H9 (cell line): ENCODE measurements at regions not wholly inside any gene's neighbourhood (a gene's known extent, or its start where the extent isn't known, plus 50 kb on each side); places are given as distances from the start of the nearest gene placed in this dataset.

ENCODE experiments used
- DNase-seq: peaks from one replicate; pipeline ENCODE4 v3.0.0-alpha.2; 2017
- H2AFZ ChIP-seq: one replicate; pipeline ENCODE4 v1.6.1; 2013; ENCODE audit warnings: mild to moderate bottlenecking, low read length, control low read depth, moderate library complexity
- H2AK5ac ChIP-seq: 2 replicates; pipeline ENCODE4 v1.6.1; 2013; ENCODE audit warnings: low read length, control low read depth, mixed read lengths; ENCODE audit not compliant: insufficient read length
- H2BK120ac ChIP-seq: one replicate; pipeline ENCODE4 v1.6.1; 2013; ENCODE audit warnings: low read depth, mild to moderate bottlenecking, low read length, control low read depth, inconsistent platforms; ENCODE audit not compliant: poor library complexity, severe bottlenecking
- H2BK12ac ChIP-seq: 2 replicates; pipeline ENCODE4 v1.6.1; 2013; ENCODE audit warnings: low read length, control low read depth, mixed read lengths, low read depth; ENCODE audit not compliant: insufficient read length
- H2BK15ac ChIP-seq: 2 replicates; pipeline ENCODE4 v1.6.1; 2013; ENCODE audit warnings: low read depth, low read length, control low read depth
- H2BK20ac ChIP-seq: one replicate; pipeline ENCODE4 v1.6.1; 2013; ENCODE audit warnings: low read depth, mild to moderate bottlenecking, low read length, control low read depth, inconsistent platforms; ENCODE audit not compliant: poor library complexity, severe bottlenecking
- H2BK5ac ChIP-seq: 2 replicates; pipeline ENCODE4 v1.6.1; 2013; ENCODE audit warnings: low read length, control low read depth, mixed read lengths; ENCODE audit not compliant: insufficient read length
- H3K14ac ChIP-seq: 2 replicates; pipeline ENCODE4 v1.6.1; 2013; ENCODE audit warnings: low read length, control low read depth; ENCODE audit not compliant: insufficient read depth
- H3K18ac ChIP-seq: 2 replicates; pipeline ENCODE4 v1.6.1; 2013; ENCODE audit warnings: low read depth, mild to moderate bottlenecking, mixed read lengths, low read length, control low read depth; ENCODE audit not compliant: insufficient read length
- H3K23ac ChIP-seq: 2 replicates; pipeline ENCODE4 v1.6.1; 2013; ENCODE audit warnings: low read length, control low read depth, mixed read lengths, low read depth; ENCODE audit not compliant: insufficient read length
- H3K23me2 ChIP-seq: 2 replicates; pipeline ENCODE4 v1.6.1; 2013; ENCODE audit warnings: low read depth, mild to moderate bottlenecking, mixed read lengths, low read length, control low read depth; ENCODE audit not compliant: insufficient read length, poor library complexity, severe bottlenecking
- H3K27ac ChIP-seq: 2 replicates; pipeline ENCODE4 v1.5.1; 2013; ENCODE audit warnings: low read length, control low read depth, mixed read lengths, low read depth; ENCODE audit not compliant: insufficient read length
- H3K27me3 ChIP-seq: 2 replicates; pipeline ENCODE4 v1.6.1; 2013; ENCODE audit warnings: low read length, control low read depth, inconsistent platforms; ENCODE audit not compliant: insufficient read depth
- H3K4ac ChIP-seq: 2 replicates; pipeline ENCODE4 v1.6.1; 2013; ENCODE audit warnings: low read depth, mild to moderate bottlenecking, control low read depth, inconsistent platforms, low read length, moderate library complexity
- H3K4me1 ChIP-seq: 2 replicates; pipeline ENCODE4 v1.6.1; 2013; ENCODE audit warnings: low read length, control low read depth, inconsistent platforms; ENCODE audit not compliant: insufficient read depth
- H3K4me2 ChIP-seq: 2 replicates; pipeline ENCODE4 v1.6.1; 2013; ENCODE audit warnings: low read length, control low read depth, mixed read lengths; ENCODE audit not compliant: insufficient read length, insufficient read depth
- H3K56ac ChIP-seq: 2 replicates; pipeline ENCODE4 v1.6.1; 2013; ENCODE audit warnings: low read depth, mild to moderate bottlenecking, mixed read lengths, low read length, control low read depth; ENCODE audit not compliant: insufficient read length
- H3K79me1 ChIP-seq: 2 replicates; pipeline ENCODE4 v1.6.1; 2013; ENCODE audit warnings: low read depth, mild to moderate bottlenecking, moderate library complexity, low read length, control low read depth, inconsistent platforms; ENCODE audit not compliant: insufficient read depth, poor library complexity, severe bottlenecking
- H3K79me2 ChIP-seq: 2 replicates; pipeline ENCODE4 v1.6.1; 2013; ENCODE audit warnings: low read length, control low read depth, inconsistent platforms; ENCODE audit not compliant: insufficient read depth
- H3K9ac ChIP-seq: 2 replicates; pipeline ENCODE4 v1.6.1; 2013; ENCODE audit warnings: low read length, control low read depth, mixed read lengths; ENCODE audit not compliant: insufficient read length; ENCODE audit errors: extremely low read depth
- H3K9me3 ChIP-seq: one replicate; pipeline ENCODE4 v1.6.1; 2013; ENCODE audit warnings: low read depth, low read length, inconsistent platforms; ENCODE audit not compliant: control insufficient read depth
- H3T11ph ChIP-seq: one replicate; pipeline ENCODE4 v1.6.1; 2013; ENCODE audit warnings: mild to moderate bottlenecking, low read length, control low read depth, inconsistent platforms
- H4K20me1 ChIP-seq: one replicate; pipeline ENCODE4 v1.6.1; 2013; ENCODE audit not compliant: control insufficient read depth, insufficient read length, insufficient read depth
- H4K5ac ChIP-seq: 2 replicates; pipeline ENCODE4 v1.6.1; 2013; ENCODE audit warnings: low read depth, mild to moderate bottlenecking, mixed read lengths, low read length, control low read depth; ENCODE audit not compliant: insufficient read length
- H4K8ac ChIP-seq: replicated peaks from 2 replicates; pipeline ENCODE4 v1.6.1; 2013; ENCODE audit warnings: low read length, control low read depth, mixed read lengths, low read depth; ENCODE audit not compliant: insufficient read length
- H4K91ac ChIP-seq: 2 replicates; pipeline ENCODE4 v1.6.1; 2013; ENCODE audit warnings: low read depth, mild to moderate bottlenecking, moderate library complexity, mixed read lengths, low read length, control low read depth; ENCODE audit not compliant: insufficient read length
- H3K27ac Mint-ChIP-seq, 3 experiments: 2 replicates in 2 of 3; 3 replicates in 1 of 3; pipeline ENCODE4 v1.8.0; 2020 to 2021; ENCODE audit warnings: mixed read lengths in 3 of 3, mild to moderate bottlenecking in 1 of 3, moderate library complexity in 1 of 3
- H3K27me3 Mint-ChIP-seq: 2 replicates; pipeline ENCODE4 v1.8.0; 2021; ENCODE audit warnings: low read depth, mild to moderate bottlenecking, moderate library complexity, mixed read lengths
- H3K36me3 Mint-ChIP-seq, 3 experiments: 2 replicates in 2 of 3; 3 replicates in 1 of 3; pipeline ENCODE4 v1.8.0; 2020 to 2021; ENCODE audit warnings: low read depth in 3 of 3, mixed read lengths in 3 of 3; ENCODE audit not compliant: insufficient read depth in 1 of 3
- H3K4me1 Mint-ChIP-seq, 2 experiments: 2 replicates each; pipeline ENCODE4 v1.8.0; 2020; ENCODE audit warnings: mixed read lengths in 2 of 2
- H3K4me3 Mint-ChIP-seq, 2 experiments: 2 replicates in 1 of 2; 3 replicates in 1 of 2; pipeline ENCODE4 v1.8.0; 2020 to 2021; ENCODE audit warnings: mild to moderate bottlenecking in 2 of 2, mixed read lengths in 2 of 2, moderate library complexity in 1 of 2
- H3K9me3 Mint-ChIP-seq, 2 experiments: 2 replicates in 1 of 2; 3 replicates in 1 of 2; pipeline ENCODE4 v1.8.0; 2020; ENCODE audit warnings: mild to moderate bottlenecking in 2 of 2, mixed read lengths in 2 of 2, moderate library complexity in 1 of 2
- CTCF ChIP-seq: fragments of 200-600 bp; sonication (generic); conservative IDR thresholded peaks from 3 replicates; pipeline ENCODE4 v1.8.0; 2021; ENCODE audit warnings: antibody characterized with exemption, mild to moderate bottlenecking
- WGBS: extraction: QIAGEN DNeasy Blood & Tissue Kit; methylation state at CpG from one replicate; pipeline ENCODE4 v1.1.7; 2013; ENCODE audit warnings: missing lambda C conversion rate, low lambda C conversion rate, mixed read lengths; ENCODE audit not compliant: insufficient read length; ENCODE audit errors: extremely low coverage; 5-methylcytosine and 5-hydroxymethylcytosine counted together

GRCh38 chr4:3708611-3709010, 57.6 kb upstream of the ADRA2C start:
- H3K27me3 Mint-ChIP-seq, result peaks cover 23% of the 10 kb centered on the region
- WGBS, result no CpG with 5 or more reads among the region's 8 CpGs
- H4K91ac ChIP-seq, result no peak overlapping the region
- H2BK12ac ChIP-seq, result no peak overlapping the region
- no peak overlapping the region for H3K4me2 ChIP-seq
- no peak for DNase-seq
- no peak overlapping the region for H3T11ph ChIP-seq
- no peak overlapping the region for H4K5ac ChIP-seq
- no peak for TF ChIP-seq CTCF
- H2BK15ac ChIP-seq, result no peak overlapping the region
- no peak overlapping the region for H3K14ac ChIP-seq
- H2BK5ac ChIP-seq, result no peak overlapping the region
- H3K9ac ChIP-seq, result no peak overlapping the region
- no peak overlapping the region for H2AFZ ChIP-seq
- H3K79me1 ChIP-seq, result no peaks in the 10 kb centered on the region
- H3K9me3 Mint-ChIP-seq, result no peaks in the 10 kb centered on the region
- no peak overlapping the region for H3K27ac ChIP-seq
- no peak overlapping the region for H3K27ac Mint-ChIP-seq
- H4K8ac ChIP-seq, result no peak overlapping the region
- no peaks in the 10 kb centered on the region for H4K20me1 ChIP-seq
- H3K9me3 ChIP-seq, result no peaks in the 10 kb centered on the region
- no peak overlapping the region for H3K23ac ChIP-seq
- H3K79me2 ChIP-seq, result no peaks in the 10 kb centered on the region
- no peak overlapping the region for H2AK5ac ChIP-seq
- H3K56ac ChIP-seq, result no peak overlapping the region
- H3K36me3 Mint-ChIP-seq, result no peaks in the 10 kb centered on the region
- no peak overlapping the region for H3K18ac ChIP-seq
- peaks cover 9 to 17% of the 10 kb centered on the region in 2 experiments for H3K4me1 Mint-ChIP-seq
- no peaks in the 10 kb centered on the region for H3K23me2 ChIP-seq
- H2BK20ac ChIP-seq, result no peak overlapping the region
- H3K4me1 ChIP-seq, result no peaks in the 10 kb centered on the region
- no peak overlapping the region for H2BK120ac ChIP-seq
- H3K4ac ChIP-seq, result no peak overlapping the region
- no peak overlapping the region for H3K4me3 Mint-ChIP-seq
- H3K27me3 ChIP-seq, result no peaks in the 10 kb centered on the region
